GM23338 (cell line): ENCODE measurements at regions not wholly inside any gene's neighbourhood (a gene's known extent, or its start where the extent isn't known, plus 50 kb on each side); places are given as distances from the start of the nearest gene placed in this dataset.
"Not testable (repeated sequence)": the region's sequence is repeated elsewhere in the genome, so short reads cannot be mapped to it uniquely, and the experiment has no call there.

ENCODE experiments used
- CTCF ChIP-seq, 2 experiments: fragments of 200-600 bp in 1 of 2; sonication (generic) in 1 of 2; conservative IDR thresholded peaks; 2 replicates each; pipeline versions ENCODE4 v1.5.1 to v1.6.1; 2016 to 2017; ENCODE audit warnings: antibody characterized with exemption in 2 of 2, low read depth in 2 of 2, mild to moderate bottlenecking in 2 of 2, moderate library complexity in 1 of 2
- EZH2phosphoT487 ChIP-seq: fragments of 200-600 bp; sonication (generic); IDR thresholded peaks from one replicate; pipeline ENCODE4 v1.8.1; 2018; ENCODE audit warnings: antibody characterized with exemption; ENCODE audit not compliant: unreplicated experiment
- POLR2AphosphoS5 ChIP-seq: IDR thresholded peaks from 2 replicates; pipeline ENCODE4 v1.6.1; 2016; ENCODE audit warnings: antibody characterized with exemption, low read depth
- REST ChIP-seq: IDR thresholded peaks from one replicate; pipeline ENCODE4 v1.6.1; 2018; ENCODE audit warnings: antibody characterized with exemption; ENCODE audit not compliant: unreplicated experiment
- STAT1 ChIP-seq: IDR thresholded peaks from one replicate; pipeline ENCODE4 v1.6.1; 2016; ENCODE audit warnings: antibody characterized with exemption; ENCODE audit not compliant: unreplicated experiment

GRCh38 chr7:101679653-101680173 lies 50.6 kb upstream of the MYL10 start:
- TF ChIP-seq STAT1; POLR2AphosphoS5; CTCF (conservative IDR thresholded peaks at IDR 0.05; ENCODE audit: low read depth in 2 of 2); REST; EZH2phosphoT487: not testable (repeated sequence)
